Chondrocyte (in vitro differentiated cells): ENCODE measurements at regions not wholly inside any gene's neighbourhood (a gene's known extent, or its start where the extent isn't known, plus 50 kb on each side); places are given as distances from the start of the nearest gene placed in this dataset.
A peak's percentile ranks its signal among the peaks of the same experiment; 100 is the strongest.

Source experiments
- DNase-seq: peaks from one replicate; pipeline ENCODE4 v3.0.0; 2021; ENCODE audit warnings: mixed read lengths, low spot score
- H3K27ac Mint-ChIP-seq: one replicate; pipeline ENCODE4 v1.8.0; 2021; ENCODE audit warnings: mild to moderate bottlenecking, moderate library complexity, mixed read lengths; ENCODE audit not compliant: unreplicated experiment
- H3K27me3 Mint-ChIP-seq: 2 replicates; pipeline ENCODE4 v1.8.0; 2021; ENCODE audit warnings: low read depth, mixed read lengths
- H3K36me3 Mint-ChIP-seq: 2 replicates; pipeline ENCODE4 v1.8.0; 2021; ENCODE audit warnings: low read depth, mixed read lengths
- H3K4me1 Mint-ChIP-seq: 2 replicates; pipeline ENCODE4 v1.8.0; 2021; ENCODE audit warnings: low read depth, mild to moderate bottlenecking, mixed read lengths
- H3K4me3 Mint-ChIP-seq: one replicate; pipeline ENCODE4 v1.8.0; 2021; ENCODE audit warnings: mild to moderate bottlenecking, moderate library complexity, mixed read lengths; ENCODE audit not compliant: unreplicated experiment
- H3K9me3 Mint-ChIP-seq: 2 replicates; pipeline ENCODE4 v1.8.0; 2021; ENCODE audit warnings: low read depth, mixed read lengths
- TF ChIP-seq, protein P1 (sequence below): fragments of 200-600 bp; sonication (generic); IDR thresholded peaks from 2 replicates; pipeline ENCODE4 v1.5.0; 2021; ENCODE audit warnings: antibody characterized with exemption, mild to moderate bottlenecking, moderate library complexity

DNA sequence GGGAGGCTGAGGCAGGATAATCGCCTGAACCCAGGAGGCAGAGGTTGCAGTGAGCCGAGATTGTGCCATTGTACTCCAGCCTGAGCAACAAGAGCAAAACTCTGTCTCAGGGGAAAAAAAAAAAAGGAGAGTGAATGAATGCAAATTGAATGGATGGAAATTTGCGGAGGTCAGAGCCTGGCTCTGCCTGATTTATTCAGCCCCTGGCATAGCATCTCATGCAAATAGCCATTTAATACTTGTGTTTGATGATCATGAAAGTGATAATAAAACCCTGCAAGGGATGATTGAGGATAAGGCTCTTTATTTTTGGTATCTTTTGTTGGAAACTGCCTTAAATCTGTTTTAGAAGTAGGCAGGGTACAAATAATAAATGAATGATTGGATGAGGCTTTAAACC is 133.0 kb upstream of the SEMA6D start:
- no peak for DNase-seq
- Mint-ChIP-seq H3K4me3 (no peak overlapping the region), H3K27me3 (peaks cover 2% of the 10 kb centered on the region), H3K36me3 (no peaks in the 10 kb centered on the region), H3K27ac (no peak overlapping the region), H3K9me3 (no peaks in the 10 kb centered on the region), H3K4me1 (peaks cover 27% of the 10 kb centered on the region)
- TF ChIP-seq, protein P1, sequence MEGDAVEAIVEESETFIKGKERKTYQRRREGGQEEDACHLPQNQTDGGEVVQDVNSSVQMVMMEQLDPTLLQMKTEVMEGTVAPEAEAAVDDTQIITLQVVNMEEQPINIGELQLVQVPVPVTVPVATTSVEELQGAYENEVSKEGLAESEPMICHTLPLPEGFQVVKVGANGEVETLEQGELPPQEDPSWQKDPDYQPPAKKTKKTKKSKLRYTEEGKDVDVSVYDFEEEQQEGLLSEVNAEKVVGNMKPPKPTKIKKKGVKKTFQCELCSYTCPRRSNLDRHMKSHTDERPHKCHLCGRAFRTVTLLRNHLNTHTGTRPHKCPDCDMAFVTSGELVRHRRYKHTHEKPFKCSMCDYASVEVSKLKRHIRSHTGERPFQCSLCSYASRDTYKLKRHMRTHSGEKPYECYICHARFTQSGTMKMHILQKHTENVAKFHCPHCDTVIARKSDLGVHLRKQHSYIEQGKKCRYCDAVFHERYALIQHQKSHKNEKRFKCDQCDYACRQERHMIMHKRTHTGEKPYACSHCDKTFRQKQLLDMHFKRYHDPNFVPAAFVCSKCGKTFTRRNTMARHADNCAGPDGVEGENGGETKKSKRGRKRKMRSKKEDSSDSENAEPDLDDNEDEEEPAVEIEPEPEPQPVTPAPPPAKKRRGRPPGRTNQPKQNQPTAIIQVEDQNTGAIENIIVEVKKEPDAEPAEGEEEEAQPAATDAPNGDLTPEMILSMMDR: no peak

DNA sequence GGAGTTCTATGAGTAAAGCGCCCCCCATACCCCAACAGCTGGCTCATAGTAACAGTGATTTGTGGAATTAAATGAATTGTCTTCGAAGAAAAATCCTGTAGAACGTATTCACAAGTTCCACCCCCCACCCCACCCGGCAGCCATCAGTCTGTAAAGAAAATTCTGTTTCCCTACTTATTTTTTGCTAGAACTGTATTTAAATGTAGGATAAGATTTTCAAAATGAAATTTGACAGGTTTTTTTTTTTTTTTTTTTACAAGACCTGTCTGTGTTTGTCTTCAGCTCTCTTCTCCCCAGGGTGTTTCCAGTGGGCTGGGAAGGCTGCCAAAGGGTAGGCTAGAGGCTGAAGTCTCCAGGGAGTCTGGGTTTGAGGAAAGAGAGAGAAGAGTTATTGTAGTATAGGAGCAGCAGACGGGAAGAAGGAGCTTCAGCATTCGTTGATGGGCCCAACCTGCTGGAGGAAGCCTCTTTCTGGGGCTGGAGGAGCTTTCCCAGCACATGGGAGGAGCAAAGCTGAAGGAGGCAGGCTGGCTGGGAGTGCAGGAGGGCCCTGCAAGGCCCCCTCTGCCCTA is 130.6 kb upstream of the SEMA6D start:
- no peak for DNase-seq
- Mint-ChIP-seq H3K9me3 (no peaks in the 10 kb centered on the region), H3K27me3 (peaks cover 7% of the 10 kb centered on the region), H3K36me3 (no peaks in the 10 kb centered on the region), H3K4me1 (peaks cover 27% of the 10 kb centered on the region), H3K27ac (no peak overlapping the region), H3K4me3 (no peak overlapping the region)
- TF ChIP-seq, protein P1: no peak

DNA sequence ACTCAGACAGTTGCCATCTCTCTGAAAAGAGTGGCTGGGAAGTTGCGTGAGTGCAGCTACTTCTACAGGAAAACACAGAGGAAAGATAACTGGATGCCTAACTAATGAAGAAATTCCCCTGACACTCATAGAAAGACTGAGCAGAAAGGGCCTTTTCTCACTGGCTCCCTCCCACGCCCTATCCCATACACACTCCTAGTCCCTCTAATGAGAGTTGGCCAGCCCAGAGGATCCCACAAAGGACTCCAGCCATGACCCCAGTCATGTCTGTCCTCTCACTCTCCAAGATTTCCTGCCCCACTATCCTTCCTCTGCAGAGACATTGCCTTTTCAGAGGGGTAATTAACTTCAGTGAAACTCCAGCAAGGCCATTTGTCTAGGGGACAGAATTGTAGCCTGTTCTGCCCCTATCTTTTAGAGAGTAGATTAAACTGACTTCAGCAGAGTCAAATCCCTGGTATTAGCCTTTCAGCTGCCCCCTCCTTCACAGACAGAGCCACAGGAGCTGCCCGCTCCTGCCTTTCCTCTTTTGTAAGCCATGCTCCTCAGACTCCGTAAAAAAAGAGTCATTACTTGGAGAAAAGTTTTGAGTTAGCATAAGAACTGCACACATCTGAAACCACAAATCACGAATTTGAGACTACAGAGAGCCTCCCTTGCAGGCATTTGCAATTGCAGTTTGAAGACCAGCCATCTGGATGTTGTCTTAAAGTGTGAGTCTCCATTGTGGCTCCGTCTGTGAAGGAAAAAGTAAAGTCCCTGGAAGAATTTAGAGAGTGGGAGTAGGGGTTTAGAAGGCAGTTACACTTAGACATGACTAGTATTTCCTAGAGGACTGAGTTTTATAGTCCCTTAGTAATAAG is 129.1 kb upstream of the SEMA6D start:
- TF ChIP-seq, protein P1: no peak
- Mint-ChIP-seq H3K4me3 (no peak overlapping the region), H3K36me3 (no peaks in the 10 kb centered on the region), H3K27me3 (peaks cover 5% of the 10 kb centered on the region), H3K27ac (peak overlapping the region; percentile 76), H3K9me3 (no peaks in the 10 kb centered on the region), H3K4me1 (peaks cover 27% of the 10 kb centered on the region)
- no peak for DNase-seq

- Mint-ChIP-seq H3K9me3 (no peaks in the 10 kb centered on the region), H3K27me3 (peaks cover 5% of the 10 kb centered on the region), H3K27ac (no peak overlapping the region), H3K4me1 (peaks cover 27% of the 10 kb centered on the region), H3K36me3 (no peaks in the 10 kb centered on the region), H3K4me3 (no peak overlapping the region)
- DNase-seq: no peak
- TF ChIP-seq, protein P1: no peak
These were observed 128.3 kb upstream of the SEMA6D start for GRCh38 chr15:47588958-47589357.

DNA sequence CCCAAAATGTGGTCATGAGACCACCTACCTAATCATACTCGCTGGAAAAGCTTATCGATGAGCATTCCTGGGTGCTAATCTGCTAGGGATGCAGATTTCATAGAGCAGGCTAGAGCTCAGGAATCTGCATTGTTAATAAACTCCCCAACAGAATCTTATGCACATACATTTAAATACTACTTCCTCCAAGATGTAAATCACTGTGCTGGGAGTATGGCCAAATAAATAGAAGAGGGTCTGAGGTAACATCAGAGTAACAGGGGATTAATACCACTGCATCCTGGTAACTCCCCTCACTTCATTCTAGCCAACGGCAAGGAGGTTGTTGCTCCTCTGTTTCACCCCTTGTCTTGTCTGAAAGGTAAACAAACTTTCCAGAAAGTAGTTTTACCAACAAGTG is 118.3 kb upstream of the SEMA6D start:
- H3K27me3 Mint-ChIP-seq: peaks cover 17% of the 10 kb centered on the region
- no peak overlapping the region for H3K4me3 Mint-ChIP-seq
- H3K9me3 Mint-ChIP-seq: peaks cover 10% of the 10 kb centered on the region
- no peak for DNase-seq
- peaks cover 4% of the 10 kb centered on the region for H3K36me3 Mint-ChIP-seq
- no peaks in the 10 kb centered on the region for H3K4me1 Mint-ChIP-seq
- H3K27ac Mint-ChIP-seq: no peak overlapping the region
- TF ChIP-seq, protein P1: no peak
